HepG2 (cell line): ENCODE measurements at regions not wholly inside any gene's neighbourhood (a gene's known extent, or its start where the extent isn't known, plus 50 kb on each side); places are given as distances from the start of the nearest gene placed in this dataset.

ENCODE experiments used
- BHLHE40 ChIP-seq: IDR thresholded peaks from 2 replicates; pipeline ENCODE4 v1.6.1; 2011; ENCODE audit warnings: low read length, improper control_type of control experiment
- HNF4G ChIP-seq, 2 experiments: sonication (generic) in 1 of 2; formaldehyde crosslinking in 1 of 2; IDR thresholded peaks; 2 replicates each; pipeline versions ENCODE4 v1.4.0 to v1.6.1; 2011 to 2020; ENCODE audit warnings: borderline replicate concordance in 2 of 2, low read depth in 2 of 2, mild to moderate bottlenecking in 2 of 2, low read length in 1 of 2, missing genetic modification reagents in 1 of 2, moderate library complexity in 1 of 2
- PPARG ChIP-seq: conservative IDR thresholded peaks from 2 replicates; pipeline ENCODE4 v1.6.1; 2016; ENCODE audit warnings: missing biosample characterization, missing genetic modification reagents
- TBX3 ChIP-seq: fragments of 450-650 bp; IDR thresholded peaks from 2 replicates; pipeline ENCODE4 v1.6.1; 2017; ENCODE audit warnings: antibody characterized with exemption, mild to moderate bottlenecking, inconsistent platforms, borderline replicate concordance
- ZNF232 ChIP-seq: sonication (generic); formaldehyde crosslinking; IDR thresholded peaks from 2 replicates; pipeline ENCODE4 v1.4.0; 2020; ENCODE audit warnings: missing genetic modification reagents, borderline replicate concordance
- ZNF234 ChIP-seq: sonication (generic); formaldehyde crosslinking; conservative IDR thresholded peaks from 2 replicates; pipeline ENCODE4 v1.5.1; 2020; ENCODE audit warnings: mild to moderate bottlenecking, missing genetic modification reagents
- ZNF607 ChIP-seq: sonication (generic); formaldehyde crosslinking; IDR thresholded peaks from 2 replicates; pipeline ENCODE4 v1.5.1; 2020; ENCODE audit warnings: missing genetic modification reagents, mild to moderate bottlenecking, borderline replicate concordance
- TF ChIP-seq, protein P1 (sequence below): sonication (generic); formaldehyde crosslinking; IDR thresholded peaks from 2 replicates; pipeline ENCODE4 v1.5.1; 2020; ENCODE audit warnings: mild to moderate bottlenecking, missing genetic modification reagents, borderline replicate concordance
- TF ChIP-seq, protein P2 (sequence below): sonication (generic); formaldehyde crosslinking; IDR thresholded peaks from 2 replicates; pipeline ENCODE4 v1.9.0; 2021; ENCODE audit warnings: missing genetic modification reagents, borderline replicate concordance
- TF ChIP-seq, protein P3 (sequence below): IDR thresholded peaks from 2 replicates; pipeline ENCODE4 v1.6.1; 2016
- TF ChIP-seq, protein P4 (sequence below): sonication (generic); formaldehyde crosslinking; IDR thresholded peaks from 2 replicates; pipeline ENCODE4 v1.5.0; 2020; ENCODE audit warnings: mild to moderate bottlenecking, low read depth, missing genetic modification reagents, borderline replicate concordance
- TF ChIP-seq, protein P5 (sequence below): sonication (generic); formaldehyde crosslinking; IDR thresholded peaks from 2 replicates; pipeline ENCODE4 v1.8.1; 2022; ENCODE audit warnings: mild to moderate bottlenecking, missing genetic modification reagents

DNA sequence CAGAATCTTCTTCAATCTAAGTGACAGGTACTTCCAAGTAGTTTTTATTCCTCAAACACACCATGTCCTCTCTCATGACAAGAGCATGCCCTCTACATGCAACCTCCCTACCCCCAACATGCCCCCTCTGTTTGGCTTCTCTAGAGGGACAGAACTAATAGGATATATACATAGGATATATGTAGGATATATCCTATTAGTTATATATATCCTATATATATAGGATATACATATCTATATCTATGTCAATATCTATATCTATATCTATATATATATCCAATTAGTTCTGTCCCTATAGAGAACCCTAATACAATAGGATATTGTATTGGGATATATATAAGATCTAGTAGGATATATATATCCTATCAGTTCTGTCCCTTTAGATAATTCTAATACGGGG, 701.9 kb upstream of the MIR17HG start (continued):
- TF ChIP-seq, protein P1, sequence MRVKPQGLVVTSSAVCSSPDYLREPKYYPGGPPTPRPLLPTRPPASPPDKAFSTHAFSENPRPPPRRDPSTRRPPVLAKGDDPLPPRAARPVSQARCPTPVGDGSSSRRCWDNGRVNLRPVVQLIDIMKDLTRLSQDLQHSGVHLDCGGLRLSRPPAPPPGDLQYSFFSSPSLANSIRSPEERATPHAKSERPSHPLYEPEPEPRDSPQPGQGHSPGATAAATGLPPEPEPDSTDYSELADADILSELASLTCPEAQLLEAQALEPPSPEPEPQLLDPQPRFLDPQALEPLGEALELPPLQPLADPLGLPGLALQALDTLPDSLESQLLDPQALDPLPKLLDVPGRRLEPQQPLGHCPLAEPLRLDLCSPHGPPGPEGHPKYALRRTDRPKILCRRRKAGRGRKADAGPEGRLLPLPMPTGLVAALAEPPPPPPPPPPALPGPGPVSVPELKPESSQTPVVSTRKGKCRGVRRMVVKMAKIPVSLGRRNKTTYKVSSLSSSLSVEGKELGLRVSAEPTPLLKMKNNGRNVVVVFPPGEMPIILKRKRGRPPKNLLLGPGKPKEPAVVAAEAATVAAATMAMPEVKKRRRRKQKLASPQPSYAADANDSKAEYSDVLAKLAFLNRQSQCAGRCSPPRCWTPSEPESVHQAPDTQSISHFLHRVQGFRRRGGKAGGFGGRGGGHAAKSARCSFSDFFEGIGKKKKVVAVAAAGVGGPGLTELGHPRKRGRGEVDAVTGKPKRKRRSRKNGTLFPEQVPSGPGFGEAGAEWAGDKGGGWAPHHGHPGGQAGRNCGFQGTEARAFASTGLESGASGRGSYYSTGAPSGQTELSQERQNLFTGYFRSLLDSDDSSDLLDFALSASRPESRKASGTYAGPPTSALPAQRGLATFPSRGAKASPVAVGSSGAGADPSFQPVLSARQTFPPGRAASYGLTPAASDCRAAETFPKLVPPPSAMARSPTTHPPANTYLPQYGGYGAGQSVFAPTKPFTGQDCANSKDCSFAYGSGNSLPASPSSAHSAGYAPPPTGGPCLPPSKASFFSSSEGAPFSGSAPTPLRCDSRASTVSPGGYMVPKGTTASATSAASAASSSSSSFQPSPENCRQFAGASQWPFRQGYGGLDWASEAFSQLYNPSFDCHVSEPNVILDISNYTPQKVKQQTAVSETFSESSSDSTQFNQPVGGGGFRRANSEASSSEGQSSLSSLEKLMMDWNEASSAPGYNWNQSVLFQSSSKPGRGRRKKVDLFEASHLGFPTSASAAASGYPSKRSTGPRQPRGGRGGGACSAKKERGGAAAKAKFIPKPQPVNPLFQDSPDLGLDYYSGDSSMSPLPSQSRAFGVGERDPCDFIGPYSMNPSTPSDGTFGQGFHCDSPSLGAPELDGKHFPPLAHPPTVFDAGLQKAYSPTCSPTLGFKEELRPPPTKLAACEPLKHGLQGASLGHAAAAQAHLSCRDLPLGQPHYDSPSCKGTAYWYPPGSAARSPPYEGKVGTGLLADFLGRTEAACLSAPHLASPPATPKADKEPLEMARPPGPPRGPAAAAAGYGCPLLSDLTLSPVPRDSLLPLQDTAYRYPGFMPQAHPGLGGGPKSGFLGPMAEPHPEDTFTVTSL (CRISPR knock-in tag), result no peak
- TF ChIP-seq BHLHE40 (no peak), PPARG (CRISPR knock-in tag) (no peak), ZNF232 (CRISPR knock-in tag) (no peak), ZNF234 (CRISPR knock-in tag) (no peak), HNF4G (IDR thresholded peaks at IDR 0.05; ENCODE audit: borderline replicate concordance, low read depth, low read length) (no peak), HNF4G (CRISPR knock-in tag; IDR thresholded peaks at IDR 0.05; ENCODE audit: borderline replicate concordance, low read depth) (no peak), ZNF607 (no peak), TBX3 (no peak)
- TF ChIP-seq, protein P2, sequence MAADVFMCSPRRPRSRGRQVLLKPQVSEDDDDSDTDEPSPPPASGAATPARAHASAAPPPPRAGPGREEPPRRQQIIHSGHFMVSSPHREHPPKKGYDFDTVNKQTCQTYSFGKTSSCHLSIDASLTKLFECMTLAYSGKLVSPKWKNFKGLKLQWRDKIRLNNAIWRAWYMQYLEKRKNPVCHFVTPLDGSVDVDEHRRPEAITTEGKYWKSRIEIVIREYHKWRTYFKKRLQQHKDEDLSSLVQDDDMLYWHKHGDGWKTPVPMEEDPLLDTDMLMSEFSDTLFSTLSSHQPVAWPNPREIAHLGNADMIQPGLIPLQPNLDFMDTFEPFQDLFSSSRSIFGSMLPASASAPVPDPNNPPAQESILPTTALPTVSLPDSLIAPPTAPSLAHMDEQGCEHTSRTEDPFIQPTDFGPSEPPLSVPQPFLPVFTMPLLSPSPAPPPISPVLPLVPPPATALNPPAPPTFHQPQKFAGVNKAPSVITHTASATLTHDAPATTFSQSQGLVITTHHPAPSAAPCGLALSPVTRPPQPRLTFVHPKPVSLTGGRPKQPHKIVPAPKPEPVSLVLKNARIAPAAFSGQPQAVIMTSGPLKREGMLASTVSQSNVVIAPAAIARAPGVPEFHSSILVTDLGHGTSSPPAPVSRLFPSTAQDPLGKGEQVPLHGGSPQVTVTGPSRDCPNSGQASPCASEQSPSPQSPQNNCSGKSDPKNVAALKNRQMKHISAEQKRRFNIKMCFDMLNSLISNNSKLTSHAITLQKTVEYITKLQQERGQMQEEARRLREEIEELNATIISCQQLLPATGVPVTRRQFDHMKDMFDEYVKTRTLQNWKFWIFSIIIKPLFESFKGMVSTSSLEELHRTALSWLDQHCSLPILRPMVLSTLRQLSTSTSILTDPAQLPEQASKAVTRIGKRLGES, result no peak
- TF ChIP-seq, protein P3, sequence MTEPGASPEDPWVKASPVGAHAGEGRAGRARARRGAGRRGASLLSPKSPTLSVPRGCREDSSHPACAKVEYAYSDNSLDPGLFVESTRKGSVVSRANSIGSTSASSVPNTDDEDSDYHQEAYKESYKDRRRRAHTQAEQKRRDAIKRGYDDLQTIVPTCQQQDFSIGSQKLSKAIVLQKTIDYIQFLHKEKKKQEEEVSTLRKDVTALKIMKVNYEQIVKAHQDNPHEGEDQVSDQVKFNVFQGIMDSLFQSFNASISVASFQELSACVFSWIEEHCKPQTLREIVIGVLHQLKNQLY (CRISPR knock-in tag), result no peak
- TF ChIP-seq, protein P4, sequence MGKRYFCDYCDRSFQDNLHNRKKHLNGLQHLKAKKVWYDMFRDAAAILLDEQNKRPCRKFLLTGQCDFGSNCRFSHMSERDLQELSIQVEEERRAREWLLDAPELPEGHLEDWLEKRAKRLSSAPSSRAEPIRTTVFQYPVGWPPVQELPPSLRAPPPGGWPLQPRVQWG (CRISPR knock-in tag), result no peak
- TF ChIP-seq, protein P5, sequence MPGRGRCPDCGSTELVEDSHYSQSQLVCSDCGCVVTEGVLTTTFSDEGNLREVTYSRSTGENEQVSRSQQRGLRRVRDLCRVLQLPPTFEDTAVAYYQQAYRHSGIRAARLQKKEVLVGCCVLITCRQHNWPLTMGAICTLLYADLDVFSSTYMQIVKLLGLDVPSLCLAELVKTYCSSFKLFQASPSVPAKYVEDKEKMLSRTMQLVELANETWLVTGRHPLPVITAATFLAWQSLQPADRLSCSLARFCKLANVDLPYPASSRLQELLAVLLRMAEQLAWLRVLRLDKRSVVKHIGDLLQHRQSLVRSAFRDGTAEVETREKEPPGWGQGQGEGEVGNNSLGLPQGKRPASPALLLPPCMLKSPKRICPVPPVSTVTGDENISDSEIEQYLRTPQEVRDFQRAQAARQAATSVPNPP, result no peak
- TF ChIP-seq, all 625 proteins: peak for 0
